HG03095 (cell line): ENCODE measurements at regions not wholly inside any gene's neighbourhood (a gene's known extent, or its start where the extent isn't known, plus 50 kb on each side); places are given as distances from the start of the nearest gene placed in this dataset.

ENCODE experiments used
- ATAC-seq: cut with Tn5 transposase; IDR thresholded peaks from one replicate; pipeline ENCODE4 v1.9.1; 2021; ENCODE audit warnings: moderate library complexity; ENCODE audit not compliant: unreplicated experiment

- ATAC-seq = no peak
Observed at GRCh38 chr4:112845386-112845785, 204.1 kb upstream of the ANK2 start.

- ATAC-seq = no peak
Observed at GRCh38 chr4:112847045-112847444, 202.4 kb upstream of the ANK2 start.

- ATAC-seq = no peak
Observed at GRCh38 chr4:112847781-112848180, 201.7 kb upstream of the ANK2 start.

GRCh38 chr4:112848911-112849310, 200.5 kb upstream of the ANK2 start:
- ATAC-seq = no peak

- ATAC-seq = no peak
Observed at GRCh38 chr4:112852601-112853000, 196.9 kb upstream of the ANK2 start.

- no peak for ATAC-seq
Observed at GRCh38 chr4:112853662-112854256, 195.7 kb upstream of the ANK2 start.

GRCh38 chr4:112854420-112854819, 195.0 kb upstream of the ANK2 start:
- no peak for ATAC-seq

DNA sequence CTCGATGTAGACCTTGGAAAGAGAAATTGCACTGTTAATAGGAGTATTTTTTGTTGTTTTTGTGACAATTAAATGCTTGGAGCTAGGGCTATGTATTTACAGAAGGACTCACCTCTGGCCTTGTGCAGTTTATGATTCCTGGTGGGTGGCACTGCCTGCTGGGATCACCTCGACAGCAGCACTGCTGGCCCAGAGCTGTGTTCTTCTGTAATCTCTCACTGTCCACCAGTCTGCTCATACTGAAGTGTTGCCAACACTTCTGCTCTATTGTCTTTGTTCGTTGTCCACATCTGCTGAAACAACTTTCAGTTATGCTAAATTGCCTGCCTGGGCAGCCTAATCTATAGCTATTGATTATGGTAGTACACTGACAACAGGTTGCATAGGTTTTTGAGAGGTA, 194.4 kb upstream of the ANK2 start:
- no peak for ATAC-seq

- ATAC-seq = no peak
Observed at GRCh38 chr4:112857461-112857860, 192.0 kb upstream of the ANK2 start.

DNA sequence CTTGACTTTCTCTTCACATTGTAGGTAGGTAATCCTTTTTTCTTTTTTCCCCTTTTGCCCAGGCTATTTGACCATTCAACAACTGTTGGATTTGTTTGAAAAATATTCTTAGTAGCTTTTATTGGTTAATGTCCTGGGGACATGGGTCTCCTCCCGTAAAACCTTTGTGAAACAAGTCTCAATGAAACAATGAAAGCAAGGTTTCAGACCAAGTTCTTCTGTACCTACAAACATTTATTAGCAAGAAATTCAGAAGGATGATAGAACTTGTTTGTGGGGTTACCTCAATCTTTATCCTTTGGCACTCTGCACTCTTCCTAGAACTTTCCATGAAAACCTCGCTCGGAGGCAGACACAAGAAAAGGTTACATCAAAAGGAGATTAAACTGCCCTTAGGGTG, 190.7 kb upstream of the ANK2 start:
- ATAC-seq = no peak

DNA sequence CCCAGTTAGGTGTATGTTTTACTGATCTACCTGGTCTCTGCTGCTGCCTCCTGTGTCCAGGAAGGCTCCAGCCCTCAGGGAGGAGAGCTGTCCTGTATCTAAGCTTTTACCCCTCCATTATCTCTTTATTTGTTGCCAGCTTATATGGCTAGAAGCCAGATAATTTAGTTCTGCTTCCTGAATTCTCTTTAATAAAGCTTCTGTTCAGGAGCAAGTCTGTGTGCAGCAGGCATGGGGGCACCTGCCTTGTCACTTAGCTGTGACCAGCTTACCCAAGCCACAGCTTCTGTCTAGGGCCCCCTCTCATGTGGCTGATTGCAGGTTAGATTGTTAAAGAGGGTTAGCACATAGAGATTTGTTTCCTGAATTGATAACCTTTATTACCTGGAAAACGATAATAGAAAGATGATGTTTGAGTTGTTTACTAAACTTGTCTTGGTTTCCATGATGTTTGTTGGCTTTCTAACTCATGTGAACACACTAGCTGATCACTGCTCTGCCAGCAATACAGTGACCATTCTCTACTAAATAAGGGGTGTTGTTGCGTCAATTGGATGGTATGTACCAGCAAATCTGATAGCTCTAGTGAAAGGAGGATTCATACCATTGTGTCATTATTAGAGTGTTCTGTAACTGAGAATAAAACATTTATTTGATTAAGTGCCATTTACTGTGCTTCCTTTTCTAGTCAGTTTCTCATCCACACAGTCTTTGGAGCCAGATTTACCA, 189.8 kb upstream of the ANK2 start:
- no peak for ATAC-seq

GRCh38 chr4:112860830-112861690, 188.4 kb upstream of the ANK2 start:
- no peak for ATAC-seq

DNA sequence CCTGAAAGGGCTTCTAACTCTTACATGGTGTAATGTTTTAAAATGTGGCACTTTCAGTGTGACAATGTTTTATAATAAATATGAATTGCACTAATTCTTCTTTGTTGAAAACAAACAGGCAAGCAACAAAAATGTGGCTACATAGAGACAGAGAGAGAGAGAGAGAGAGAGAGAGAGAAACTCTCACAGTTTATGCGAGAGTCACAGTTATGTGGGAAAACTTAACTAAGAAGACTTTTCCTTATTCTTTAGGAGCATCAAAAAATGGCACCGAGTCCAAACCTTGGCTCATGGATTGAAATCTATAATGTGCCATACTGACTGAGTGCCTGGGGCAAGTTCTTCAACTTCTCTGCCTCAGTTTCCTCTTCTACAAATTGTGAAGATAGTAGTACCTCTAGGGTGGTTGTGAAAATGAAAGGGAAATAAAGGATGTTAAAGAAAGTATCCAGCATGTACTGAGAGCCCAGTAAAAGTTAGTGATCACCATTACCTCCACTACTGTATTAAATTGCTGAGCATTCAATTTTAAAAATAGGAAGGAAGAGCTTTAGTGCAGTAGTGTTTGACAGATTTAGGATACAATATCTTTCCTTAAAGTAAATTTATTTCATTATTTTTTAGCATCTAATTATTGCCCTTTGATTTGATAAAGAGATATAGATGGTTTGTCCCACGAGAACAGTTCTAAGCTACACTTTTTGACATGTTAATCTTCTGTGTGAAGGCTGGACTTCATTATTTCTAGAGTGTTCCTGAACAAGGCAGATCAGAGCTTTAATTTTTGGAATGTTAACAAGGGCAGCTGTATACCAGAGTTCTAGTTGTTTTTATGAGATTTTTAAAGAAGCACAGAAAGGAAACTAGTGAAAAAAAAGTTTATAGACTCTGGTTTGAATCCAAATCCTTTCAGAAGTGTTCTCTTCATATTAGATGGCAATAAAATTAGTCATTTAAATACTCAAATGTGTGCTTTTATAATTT, 187.5 kb upstream of the ANK2 start:
- no peak for ATAC-seq

GRCh38 chr4:112865443-112865842, 184.0 kb upstream of the ANK2 start:
- ATAC-seq = no peak

- no peak for ATAC-seq
Observed at GRCh38 chr4:112876316-112876715, 173.1 kb upstream of the ANK2 start.

DNA sequence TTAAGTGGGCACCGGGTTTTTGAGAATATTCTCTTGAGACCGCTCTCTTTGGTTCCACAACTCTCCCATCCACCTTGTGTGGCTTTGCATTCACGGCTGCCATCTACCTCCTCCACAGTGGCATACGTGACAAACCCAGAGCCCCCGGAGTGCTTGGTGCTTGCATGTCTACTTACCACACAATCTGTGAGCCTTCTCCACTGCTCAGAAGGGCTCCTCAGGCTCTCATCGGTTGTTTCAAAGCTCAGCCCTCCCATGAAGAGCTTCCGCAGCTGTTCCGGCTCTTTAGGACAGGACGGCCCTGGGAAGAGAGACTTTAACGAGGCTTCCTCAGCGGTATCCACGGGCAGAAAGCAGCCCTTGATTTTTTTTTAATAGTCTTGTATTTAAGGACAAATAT, 167.6 kb upstream of the ANK2 start:
- no peak for ATAC-seq

DNA sequence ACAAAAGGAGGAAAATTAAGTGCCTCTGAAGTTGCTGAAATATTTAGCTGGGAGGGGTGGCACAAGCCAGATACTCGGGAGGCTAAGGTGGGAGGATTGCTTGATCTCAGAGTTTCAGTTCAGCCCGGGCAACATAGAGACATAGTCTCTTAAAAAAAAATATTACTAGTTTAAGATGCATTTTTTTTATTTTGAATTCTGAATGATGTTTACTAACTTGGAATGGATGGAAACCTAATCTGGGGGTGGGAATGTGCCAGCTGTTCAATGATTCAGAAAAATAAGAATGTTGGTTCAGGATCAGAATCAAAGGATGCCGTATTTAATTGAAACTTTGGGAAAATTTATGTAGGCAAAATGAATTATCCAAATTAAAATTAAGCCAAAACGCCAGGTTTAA, 167.2 kb upstream of the ANK2 start:
- no peak for ATAC-seq

DNA sequence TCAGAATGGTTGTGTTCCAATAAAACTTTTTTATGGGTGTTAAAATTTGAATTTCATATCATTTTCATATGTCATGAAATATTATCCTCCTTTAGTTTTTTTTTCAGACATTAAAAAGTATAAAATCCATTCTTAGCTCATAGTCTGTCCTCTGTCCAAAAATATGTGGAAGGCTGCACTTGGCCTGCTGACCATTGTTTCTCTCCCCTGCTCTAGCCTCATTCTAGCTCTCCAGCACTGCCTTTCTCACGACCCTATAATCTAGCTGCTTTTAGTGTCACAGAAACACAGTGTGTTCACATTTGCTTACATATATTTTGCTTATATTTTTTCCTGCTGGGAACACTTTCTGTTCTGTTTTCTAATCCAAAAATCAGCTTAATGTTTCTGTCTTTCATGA, 165.0 kb upstream of the ANK2 start:
- ATAC-seq = no peak

DNA sequence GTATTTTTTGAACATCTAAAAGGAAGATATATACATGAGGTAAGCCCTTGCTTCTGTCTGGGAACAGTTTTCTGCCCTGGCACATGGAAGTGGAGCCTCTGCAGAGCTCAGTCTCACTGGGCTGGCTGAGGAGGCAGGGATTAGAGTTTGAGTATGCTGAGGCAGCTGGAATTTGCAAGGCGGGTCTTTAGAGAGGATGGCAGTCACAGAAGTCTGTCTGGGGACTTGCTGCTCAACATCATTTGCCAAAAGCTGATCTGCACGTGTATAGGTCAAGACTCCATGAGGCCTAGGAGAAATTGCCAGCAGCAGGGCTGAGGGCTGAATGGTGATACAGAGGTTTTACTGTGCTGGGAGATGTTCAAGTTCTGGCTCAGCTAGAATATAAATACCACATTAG, 163.6 kb upstream of the ANK2 start:
- no peak for ATAC-seq

GRCh38 chr4:112888622-112889021, 160.8 kb upstream of the ANK2 start:
- ATAC-seq = no peak

DNA sequence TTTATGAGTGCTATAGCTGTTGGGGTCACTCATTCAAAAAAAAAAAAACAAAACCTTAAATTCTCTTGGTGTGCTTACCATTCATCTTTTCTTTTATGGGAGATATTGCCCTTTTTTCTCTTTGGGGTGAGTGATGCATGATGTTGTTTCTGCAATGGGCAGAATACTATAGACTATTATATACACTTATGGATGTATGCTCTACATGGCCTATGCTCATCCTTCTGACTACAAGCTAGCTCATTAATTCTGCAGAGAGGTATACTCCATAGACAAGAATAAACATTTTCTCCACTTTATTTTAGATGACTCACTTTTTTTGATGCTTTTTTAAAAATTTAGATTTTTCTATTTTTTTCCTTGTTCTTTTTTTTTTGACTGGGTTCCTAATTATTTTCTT, 160.3 kb upstream of the ANK2 start:
- no peak for ATAC-seq
